Prostate gland (tissue), 2 donors: ENCODE measurements at regions not wholly inside any gene's neighbourhood (a gene's known extent, or its start where the extent isn't known, plus 50 kb on each side); places are given as distances from the start of the nearest gene placed in this dataset.

Experiments
- CTCF ChIP-seq, 4 experiments: fragments of 200-600 bp in 2 of 4; fragments of 450-650 bp in 2 of 4; sonication (generic) in 2 of 4; IDR thresholded peaks; 1 replicate in 3 of 4; 2 replicates in 1 of 4; pipeline ENCODE4 v1.5.1; 2016 to 2019; ENCODE audit warnings: antibody characterized with exemption in 4 of 4, mild to moderate bottlenecking in 2 of 4, moderate library complexity in 2 of 4
- POLR2A ChIP-seq: fragments of 450-650 bp; IDR thresholded peaks from one replicate; pipeline ENCODE4 v1.6.1; 2016; ENCODE audit warnings: antibody characterized with exemption, mild to moderate bottlenecking

GRCh38 chr15:62770111-62770660, 272.4 kb upstream of the TPM1 start:
- TF ChIP-seq POLR2A: no peak
- no peak for TF ChIP-seq CTCF (IDR thresholded peaks at IDR 0.05)
